ENCODE measurements at regions not wholly inside any gene's neighbourhood (a gene's known extent, or its start where the extent isn't known, plus 50 kb on each side); places are given as distances from the start of the nearest gene placed in this dataset.
A peak's percentile ranks its signal among the peaks of the same experiment; 100 is the strongest.
"Not testable (repeated sequence)": the region's sequence is repeated elsewhere in the genome, so short reads cannot be mapped to it uniquely, and the experiment has no call there.

- no peak for DNase-seq
These were observed 72.1 kb upstream of the HSPA9 start for GRCh38 chr5:138647261-138647788.

GRCh38 chr5:138646671-138647070, 71.5 kb upstream of the HSPA9 start:
- DNase-seq = no peak

GRCh38 chr5:138645778-138646575, 70.8 kb upstream of the HSPA9 start:
- no peak for DNase-seq

DNA sequence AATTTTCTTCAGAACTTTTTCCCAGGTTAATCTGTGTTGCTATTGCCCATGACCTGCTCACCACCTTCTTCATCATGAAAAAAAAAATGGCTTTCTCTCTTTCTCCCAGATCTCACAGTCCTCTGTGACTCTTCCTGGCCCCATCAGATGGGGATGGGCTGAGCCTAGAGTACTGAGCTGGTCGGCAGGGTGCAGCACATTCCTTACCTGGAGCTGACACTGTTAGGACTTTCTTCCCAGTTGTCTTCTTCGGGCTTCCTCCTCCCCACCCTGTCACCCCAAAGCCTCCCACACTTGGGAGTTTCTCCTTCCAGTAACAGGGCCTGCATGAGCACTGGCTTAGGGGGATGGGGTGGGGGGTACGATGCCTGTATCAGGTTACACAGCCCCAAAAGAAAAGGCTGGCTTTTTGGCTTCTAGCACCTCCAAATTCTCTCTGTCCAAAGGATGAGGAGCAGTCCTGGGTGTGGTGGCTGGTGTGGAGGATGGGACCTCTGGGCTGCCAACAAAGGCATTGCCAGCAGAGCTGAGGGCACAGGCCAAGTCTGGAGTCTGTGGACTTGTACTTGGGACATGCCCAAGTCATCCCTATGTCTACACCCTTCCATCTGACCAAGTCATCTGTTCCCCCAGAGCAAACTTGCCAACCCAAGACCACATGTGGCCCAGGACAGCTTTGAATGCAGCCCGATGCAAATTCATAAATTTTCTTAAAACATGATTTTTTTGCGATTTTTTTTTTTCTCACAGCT, 68.0 kb upstream of the HSPA9 start:
- DNase-seq = no peak

GRCh38 chr5:138641547-138642298, 66.5 kb upstream of the HSPA9 start:
- peak; percentile 75 to 81 for DNase-seq

DNA sequence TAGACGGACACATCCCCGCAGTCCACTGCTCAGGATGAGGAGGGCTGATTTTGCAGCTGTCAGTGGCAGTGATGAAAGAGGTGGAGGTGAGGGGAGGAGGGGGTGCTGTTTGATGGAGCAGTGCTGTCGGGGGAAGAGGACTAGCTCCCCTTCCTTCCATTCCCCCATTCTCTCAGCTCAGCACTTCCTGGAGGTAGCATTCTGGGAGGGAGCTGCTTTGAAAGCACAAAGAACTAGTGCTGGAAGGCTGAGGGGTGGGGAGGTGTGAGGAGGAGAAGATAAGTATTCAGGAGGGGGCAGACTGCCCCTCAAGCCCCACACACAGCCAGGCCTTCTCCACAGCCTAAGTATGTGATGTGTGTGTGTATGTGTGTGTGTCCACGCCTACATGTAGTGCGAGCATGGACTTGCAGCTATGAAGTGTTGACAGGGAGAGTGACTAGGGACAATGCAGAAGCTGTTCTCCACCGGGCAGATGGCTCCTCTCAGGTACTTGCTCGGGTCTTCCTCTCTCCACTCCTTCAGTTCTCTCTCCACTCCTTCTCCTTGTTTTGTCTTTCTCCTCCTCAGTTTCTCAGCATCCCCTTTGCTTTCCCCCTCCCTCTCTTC, 65.5 kb upstream of the HSPA9 start:
- no peak for DNase-seq

GRCh38 chr5:138640138-138640537, 64.9 kb upstream of the HSPA9 start:
- DNase-seq = no peak

DNA sequence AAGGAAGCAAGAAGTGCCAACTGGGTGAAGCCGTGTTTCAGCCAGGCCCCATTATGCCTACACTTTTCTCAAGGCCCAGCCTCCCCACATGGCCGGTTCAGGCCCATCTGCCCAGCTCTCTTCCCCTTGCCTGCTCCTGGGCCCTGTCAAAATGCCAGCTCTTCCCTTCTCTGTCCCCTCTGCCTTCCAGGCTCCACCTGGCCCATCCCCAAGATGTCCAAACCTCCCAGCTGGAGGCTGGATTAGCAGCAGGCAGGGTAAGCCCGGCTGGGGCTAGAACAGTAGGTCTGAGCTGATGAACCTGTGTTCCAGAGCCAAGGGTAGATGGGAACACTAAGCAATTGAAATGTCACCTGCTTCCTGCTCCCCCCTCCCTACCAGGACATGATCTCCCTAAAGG, 64.1 kb upstream of the HSPA9 start:
- DNase-seq = no peak

DNA sequence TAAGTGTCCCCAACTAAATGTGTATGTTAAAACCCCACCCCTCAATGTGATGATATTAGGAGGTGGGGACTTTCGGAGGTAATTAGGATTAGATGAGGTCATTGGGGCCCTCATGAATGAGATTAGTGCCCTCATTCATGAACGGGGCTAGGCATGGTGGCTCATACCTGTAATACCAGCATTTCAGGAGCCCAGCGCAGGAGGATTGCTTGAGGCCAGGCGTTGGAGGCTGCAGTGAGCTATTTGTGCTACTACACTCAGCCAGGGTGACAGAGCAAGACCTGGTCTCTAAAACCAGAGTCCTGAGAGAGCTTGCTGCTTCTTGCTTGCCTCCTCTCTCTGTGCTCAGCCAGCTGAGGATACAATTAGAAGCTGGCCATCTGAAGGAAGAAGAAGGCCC, 62.1 kb upstream of the HSPA9 start:
- DNase-seq = no peak

- DNase-seq = no peak
These were observed 61.3 kb upstream of the HSPA9 start for GRCh38 chr5:138636398-138636944.

- no peak for DNase-seq
These were observed 60.5 kb upstream of the HSPA9 start for GRCh38 chr5:138635708-138636107.

DNA sequence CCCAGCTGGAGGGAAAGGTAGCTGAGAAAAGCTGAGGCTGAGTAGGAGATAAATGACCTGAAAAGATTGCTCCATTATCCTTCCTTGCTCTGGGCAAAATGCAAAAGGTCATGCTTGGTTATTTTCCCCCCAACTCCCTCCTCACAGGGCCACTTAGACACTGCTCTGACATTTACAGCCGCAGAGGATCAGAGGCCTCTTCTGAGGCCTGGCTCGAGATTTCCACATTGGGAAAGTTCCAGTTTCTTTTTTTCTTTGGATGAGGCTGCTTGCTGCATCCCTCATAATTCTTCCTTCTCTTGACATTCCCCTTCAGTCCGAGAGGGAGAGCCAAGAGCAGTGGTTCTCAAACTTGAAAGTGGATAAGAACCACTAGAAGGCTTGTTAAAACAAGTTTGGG, 60.1 kb upstream of the HSPA9 start:
- no peak for DNase-seq

DNA sequence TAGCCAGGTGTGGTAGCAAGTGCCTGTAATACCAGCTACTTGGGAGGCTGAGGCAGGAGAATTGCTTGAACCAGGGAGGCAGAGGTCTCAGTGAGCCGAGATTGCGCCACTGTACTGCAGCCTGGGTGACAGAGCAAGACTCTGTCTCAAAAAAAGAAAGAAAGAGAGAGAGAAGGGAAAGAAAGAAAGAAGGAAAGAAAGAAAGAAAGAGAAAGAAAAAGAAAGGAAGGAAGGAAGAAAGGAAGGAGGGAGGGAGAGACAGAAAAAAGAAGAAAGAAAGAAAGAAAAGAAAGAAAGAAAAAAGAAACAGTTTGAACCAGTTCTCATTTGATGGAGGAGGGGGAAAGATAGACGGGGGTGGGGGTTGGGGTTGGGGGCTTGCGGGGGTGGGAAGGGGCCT, 59.6 kb upstream of the HSPA9 start:
- not testable (repeated sequence) for DNase-seq

GRCh38 chr5:138632900-138633489, 57.8 kb upstream of the HSPA9 start:
- DNase-seq = peak; percentile 91 to 93

- DNase-seq = no peak
These were observed 56.1 kb upstream of the HSPA9 start for GRCh38 chr5:138631096-138631928.

DNA sequence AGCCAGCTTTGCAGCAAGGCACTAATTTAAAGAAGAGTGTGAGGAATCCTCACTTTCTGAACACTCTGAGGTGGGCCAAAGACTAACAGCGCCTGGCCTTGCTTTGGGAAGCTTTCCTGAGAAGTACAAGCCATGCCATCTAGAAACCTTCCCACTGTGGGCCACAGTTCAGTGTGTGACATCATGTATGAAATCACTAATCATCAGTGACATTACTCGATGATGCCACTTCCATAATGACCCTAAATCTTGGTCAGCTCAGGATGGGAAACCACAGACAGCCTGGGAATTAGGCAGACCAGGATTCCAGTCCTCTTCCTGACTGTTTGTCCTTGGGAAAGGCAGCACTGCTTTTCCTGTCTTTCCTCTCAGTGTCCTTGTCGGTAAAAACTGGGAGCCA, 54.2 kb upstream of the HSPA9 start:
- DNase-seq = no peak

GRCh38 chr5:138626333-138626944, 51.2 kb upstream of the HSPA9 start:
- DNase-seq = no peak

DNA sequence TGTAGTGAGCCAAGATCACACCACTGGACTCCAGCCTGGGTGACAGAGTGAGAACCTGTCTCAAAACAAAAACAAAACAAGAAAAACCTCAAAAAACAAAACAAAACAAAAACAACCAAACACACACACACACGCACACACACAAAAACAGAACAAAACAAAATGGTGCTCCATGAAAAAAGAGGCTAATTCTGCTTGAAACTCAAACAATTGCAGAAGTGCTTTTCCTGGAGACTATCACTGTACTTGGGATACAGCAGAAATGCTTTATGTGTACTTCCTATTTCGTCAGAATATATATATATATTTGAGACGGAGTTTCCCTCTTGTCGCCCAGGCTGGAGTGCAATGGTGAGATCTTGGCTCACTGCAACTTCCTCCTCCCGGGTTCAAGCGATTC, 49.9 kb upstream of the HSPA9 start:
- peak; percentile 57 to 74 for DNase-seq
